H9 (cell line): ENCODE measurements at regions not wholly inside any gene's neighbourhood (a gene's known extent, or its start where the extent isn't known, plus 50 kb on each side); places are given as distances from the start of the nearest gene placed in this dataset.

Experiments
- DNase-seq: peaks from one replicate; pipeline ENCODE4 v3.0.0-alpha.2; 2017
- H2AFZ ChIP-seq: one replicate; pipeline ENCODE4 v1.6.1; 2013; ENCODE audit warnings: mild to moderate bottlenecking, low read length, control low read depth, moderate library complexity
- H2AK5ac ChIP-seq: 2 replicates; pipeline ENCODE4 v1.6.1; 2013; ENCODE audit warnings: low read length, control low read depth, mixed read lengths; ENCODE audit not compliant: insufficient read length
- H2BK120ac ChIP-seq: one replicate; pipeline ENCODE4 v1.6.1; 2013; ENCODE audit warnings: low read depth, mild to moderate bottlenecking, low read length, control low read depth, inconsistent platforms; ENCODE audit not compliant: poor library complexity, severe bottlenecking
- H2BK12ac ChIP-seq: 2 replicates; pipeline ENCODE4 v1.6.1; 2013; ENCODE audit warnings: low read length, control low read depth, mixed read lengths, low read depth; ENCODE audit not compliant: insufficient read length
- H2BK15ac ChIP-seq: 2 replicates; pipeline ENCODE4 v1.6.1; 2013; ENCODE audit warnings: low read depth, low read length, control low read depth
- H2BK20ac ChIP-seq: one replicate; pipeline ENCODE4 v1.6.1; 2013; ENCODE audit warnings: low read depth, mild to moderate bottlenecking, low read length, control low read depth, inconsistent platforms; ENCODE audit not compliant: poor library complexity, severe bottlenecking
- H2BK5ac ChIP-seq: 2 replicates; pipeline ENCODE4 v1.6.1; 2013; ENCODE audit warnings: low read length, control low read depth, mixed read lengths; ENCODE audit not compliant: insufficient read length
- H3K14ac ChIP-seq: 2 replicates; pipeline ENCODE4 v1.6.1; 2013; ENCODE audit warnings: low read length, control low read depth; ENCODE audit not compliant: insufficient read depth
- H3K18ac ChIP-seq: 2 replicates; pipeline ENCODE4 v1.6.1; 2013; ENCODE audit warnings: low read depth, mild to moderate bottlenecking, mixed read lengths, low read length, control low read depth; ENCODE audit not compliant: insufficient read length
- H3K23ac ChIP-seq: 2 replicates; pipeline ENCODE4 v1.6.1; 2013; ENCODE audit warnings: low read length, control low read depth, mixed read lengths, low read depth; ENCODE audit not compliant: insufficient read length
- H3K23me2 ChIP-seq: 2 replicates; pipeline ENCODE4 v1.6.1; 2013; ENCODE audit warnings: low read depth, mild to moderate bottlenecking, mixed read lengths, low read length, control low read depth; ENCODE audit not compliant: insufficient read length, poor library complexity, severe bottlenecking
- H3K27ac ChIP-seq: 2 replicates; pipeline ENCODE4 v1.5.1; 2013; ENCODE audit warnings: low read length, control low read depth, mixed read lengths, low read depth; ENCODE audit not compliant: insufficient read length
- H3K27me3 ChIP-seq: 2 replicates; pipeline ENCODE4 v1.6.1; 2013; ENCODE audit warnings: low read length, control low read depth, inconsistent platforms; ENCODE audit not compliant: insufficient read depth
- H3K4ac ChIP-seq: 2 replicates; pipeline ENCODE4 v1.6.1; 2013; ENCODE audit warnings: low read depth, mild to moderate bottlenecking, control low read depth, inconsistent platforms, low read length, moderate library complexity
- H3K4me1 ChIP-seq: 2 replicates; pipeline ENCODE4 v1.6.1; 2013; ENCODE audit warnings: low read length, control low read depth, inconsistent platforms; ENCODE audit not compliant: insufficient read depth
- H3K4me2 ChIP-seq: 2 replicates; pipeline ENCODE4 v1.6.1; 2013; ENCODE audit warnings: low read length, control low read depth, mixed read lengths; ENCODE audit not compliant: insufficient read length, insufficient read depth
- H3K56ac ChIP-seq: 2 replicates; pipeline ENCODE4 v1.6.1; 2013; ENCODE audit warnings: low read depth, mild to moderate bottlenecking, mixed read lengths, low read length, control low read depth; ENCODE audit not compliant: insufficient read length
- H3K79me1 ChIP-seq: 2 replicates; pipeline ENCODE4 v1.6.1; 2013; ENCODE audit warnings: low read depth, mild to moderate bottlenecking, moderate library complexity, low read length, control low read depth, inconsistent platforms; ENCODE audit not compliant: insufficient read depth, poor library complexity, severe bottlenecking
- H3K79me2 ChIP-seq: 2 replicates; pipeline ENCODE4 v1.6.1; 2013; ENCODE audit warnings: low read length, control low read depth, inconsistent platforms; ENCODE audit not compliant: insufficient read depth
- H3K9ac ChIP-seq: 2 replicates; pipeline ENCODE4 v1.6.1; 2013; ENCODE audit warnings: low read length, control low read depth, mixed read lengths; ENCODE audit not compliant: insufficient read length; ENCODE audit errors: extremely low read depth
- H3K9me3 ChIP-seq: one replicate; pipeline ENCODE4 v1.6.1; 2013; ENCODE audit warnings: low read depth, low read length, inconsistent platforms; ENCODE audit not compliant: control insufficient read depth
- H3T11ph ChIP-seq: one replicate; pipeline ENCODE4 v1.6.1; 2013; ENCODE audit warnings: mild to moderate bottlenecking, low read length, control low read depth, inconsistent platforms
- H4K20me1 ChIP-seq: one replicate; pipeline ENCODE4 v1.6.1; 2013; ENCODE audit not compliant: control insufficient read depth, insufficient read length, insufficient read depth
- H4K5ac ChIP-seq: 2 replicates; pipeline ENCODE4 v1.6.1; 2013; ENCODE audit warnings: low read depth, mild to moderate bottlenecking, mixed read lengths, low read length, control low read depth; ENCODE audit not compliant: insufficient read length
- H4K8ac ChIP-seq: replicated peaks from 2 replicates; pipeline ENCODE4 v1.6.1; 2013; ENCODE audit warnings: low read length, control low read depth, mixed read lengths, low read depth; ENCODE audit not compliant: insufficient read length
- H4K91ac ChIP-seq: 2 replicates; pipeline ENCODE4 v1.6.1; 2013; ENCODE audit warnings: low read depth, mild to moderate bottlenecking, moderate library complexity, mixed read lengths, low read length, control low read depth; ENCODE audit not compliant: insufficient read length
- H3K27ac Mint-ChIP-seq, 3 experiments: 2 replicates in 2 of 3; 3 replicates in 1 of 3; pipeline ENCODE4 v1.8.0; 2020 to 2021; ENCODE audit warnings: mixed read lengths in 3 of 3, mild to moderate bottlenecking in 1 of 3, moderate library complexity in 1 of 3
- H3K27me3 Mint-ChIP-seq: 2 replicates; pipeline ENCODE4 v1.8.0; 2021; ENCODE audit warnings: low read depth, mild to moderate bottlenecking, moderate library complexity, mixed read lengths
- H3K36me3 Mint-ChIP-seq, 3 experiments: 2 replicates in 2 of 3; 3 replicates in 1 of 3; pipeline ENCODE4 v1.8.0; 2020 to 2021; ENCODE audit warnings: low read depth in 3 of 3, mixed read lengths in 3 of 3; ENCODE audit not compliant: insufficient read depth in 1 of 3
- H3K4me1 Mint-ChIP-seq, 2 experiments: 2 replicates each; pipeline ENCODE4 v1.8.0; 2020; ENCODE audit warnings: mixed read lengths in 2 of 2
- H3K4me3 Mint-ChIP-seq, 2 experiments: 2 replicates in 1 of 2; 3 replicates in 1 of 2; pipeline ENCODE4 v1.8.0; 2020 to 2021; ENCODE audit warnings: mild to moderate bottlenecking in 2 of 2, mixed read lengths in 2 of 2, moderate library complexity in 1 of 2
- H3K9me3 Mint-ChIP-seq, 2 experiments: 2 replicates in 1 of 2; 3 replicates in 1 of 2; pipeline ENCODE4 v1.8.0; 2020; ENCODE audit warnings: mild to moderate bottlenecking in 2 of 2, mixed read lengths in 2 of 2, moderate library complexity in 1 of 2
- WGBS: extraction: QIAGEN DNeasy Blood & Tissue Kit; methylation state at CpG from one replicate; pipeline ENCODE4 v1.1.7; 2013; ENCODE audit warnings: missing lambda C conversion rate, low lambda C conversion rate, mixed read lengths; ENCODE audit not compliant: insufficient read length; ENCODE audit errors: extremely low coverage; 5-methylcytosine and 5-hydroxymethylcytosine counted together
- TF ChIP-seq, protein P1 (sequence below): fragments of 200-600 bp; sonication (generic); conservative IDR thresholded peaks from 3 replicates; pipeline ENCODE4 v1.8.0; 2021; ENCODE audit warnings: antibody characterized with exemption, mild to moderate bottlenecking

GRCh38 chr12:108048686-108049085 lies 80.4 kb upstream of the WSCD2 start:
- Histone ChIP-seq H3K9me3 (no peaks in the 10 kb centered on the region), H3K9ac (no peak overlapping the region), H3K27me3 (no peaks in the 10 kb centered on the region), H3K23me2 (no peaks in the 10 kb centered on the region), H3K79me1 (no peaks in the 10 kb centered on the region), H4K91ac (no peak overlapping the region), H3T11ph (no peak overlapping the region), H3K4ac (no peak overlapping the region), H4K8ac (no peak overlapping the region), H4K5ac (no peak overlapping the region), H2BK15ac (no peak overlapping the region), H2BK12ac (no peak overlapping the region), H2BK120ac (no peak overlapping the region), H2BK5ac (no peak overlapping the region), H2AK5ac (no peak overlapping the region), H2AFZ (no peak overlapping the region), H4K20me1 (no peaks in the 10 kb centered on the region), H3K4me2 (no peak overlapping the region), H3K23ac (no peak overlapping the region), H2BK20ac (no peak overlapping the region), H3K27ac (no peak overlapping the region), H3K4me1 (no peaks in the 10 kb centered on the region), H3K14ac (no peak overlapping the region), H3K79me2 (no peaks in the 10 kb centered on the region), H3K56ac (no peak overlapping the region), H3K18ac (no peak overlapping the region)
- no peak overlapping the region for H3K27ac Mint-ChIP-seq
- H3K36me3 Mint-ChIP-seq: no peaks in the 10 kb centered on the region; a peak in 1 of 7 replicates
- no CpG with 5 or more reads among the region's 5 CpGs for WGBS
- H3K27me3 Mint-ChIP-seq: peaks cover 37% of the 10 kb centered on the region
- no peaks in the 10 kb centered on the region for H3K9me3 Mint-ChIP-seq
- H3K4me3 Mint-ChIP-seq: no peak overlapping the region
- DNase-seq: no peak
- peaks cover 5 to 19% of the 10 kb centered on the region in 2 experiments for H3K4me1 Mint-ChIP-seq
- TF ChIP-seq, protein P1, sequence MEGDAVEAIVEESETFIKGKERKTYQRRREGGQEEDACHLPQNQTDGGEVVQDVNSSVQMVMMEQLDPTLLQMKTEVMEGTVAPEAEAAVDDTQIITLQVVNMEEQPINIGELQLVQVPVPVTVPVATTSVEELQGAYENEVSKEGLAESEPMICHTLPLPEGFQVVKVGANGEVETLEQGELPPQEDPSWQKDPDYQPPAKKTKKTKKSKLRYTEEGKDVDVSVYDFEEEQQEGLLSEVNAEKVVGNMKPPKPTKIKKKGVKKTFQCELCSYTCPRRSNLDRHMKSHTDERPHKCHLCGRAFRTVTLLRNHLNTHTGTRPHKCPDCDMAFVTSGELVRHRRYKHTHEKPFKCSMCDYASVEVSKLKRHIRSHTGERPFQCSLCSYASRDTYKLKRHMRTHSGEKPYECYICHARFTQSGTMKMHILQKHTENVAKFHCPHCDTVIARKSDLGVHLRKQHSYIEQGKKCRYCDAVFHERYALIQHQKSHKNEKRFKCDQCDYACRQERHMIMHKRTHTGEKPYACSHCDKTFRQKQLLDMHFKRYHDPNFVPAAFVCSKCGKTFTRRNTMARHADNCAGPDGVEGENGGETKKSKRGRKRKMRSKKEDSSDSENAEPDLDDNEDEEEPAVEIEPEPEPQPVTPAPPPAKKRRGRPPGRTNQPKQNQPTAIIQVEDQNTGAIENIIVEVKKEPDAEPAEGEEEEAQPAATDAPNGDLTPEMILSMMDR: no peak
